ENCODE measurements at regions not wholly inside any gene's neighbourhood (a gene's known extent, or its start where the extent isn't known, plus 50 kb on each side); places are given as distances from the start of the nearest gene placed in this dataset.

DNA sequence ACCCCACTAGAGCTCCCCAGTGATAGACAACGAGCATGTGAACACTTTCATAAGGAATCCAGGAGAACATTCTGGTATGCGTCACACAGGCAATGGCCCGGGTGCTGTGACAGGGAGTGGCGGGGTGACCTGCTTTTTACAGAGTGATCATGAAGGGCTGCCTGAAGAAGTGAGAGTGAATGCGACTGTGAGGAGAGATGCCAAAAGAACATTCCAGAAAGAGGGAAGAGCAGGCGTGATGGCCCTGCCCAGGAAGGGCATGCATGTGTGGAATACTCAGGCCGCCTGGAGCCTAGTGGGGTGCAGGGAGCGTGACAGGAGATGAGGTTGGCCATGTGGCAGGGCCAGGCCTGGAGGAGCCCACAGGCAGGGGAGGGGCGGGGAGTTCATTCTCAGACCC is 53.8 kb downstream of the FZD10 start:
- no peak for DNase-seq

DNA sequence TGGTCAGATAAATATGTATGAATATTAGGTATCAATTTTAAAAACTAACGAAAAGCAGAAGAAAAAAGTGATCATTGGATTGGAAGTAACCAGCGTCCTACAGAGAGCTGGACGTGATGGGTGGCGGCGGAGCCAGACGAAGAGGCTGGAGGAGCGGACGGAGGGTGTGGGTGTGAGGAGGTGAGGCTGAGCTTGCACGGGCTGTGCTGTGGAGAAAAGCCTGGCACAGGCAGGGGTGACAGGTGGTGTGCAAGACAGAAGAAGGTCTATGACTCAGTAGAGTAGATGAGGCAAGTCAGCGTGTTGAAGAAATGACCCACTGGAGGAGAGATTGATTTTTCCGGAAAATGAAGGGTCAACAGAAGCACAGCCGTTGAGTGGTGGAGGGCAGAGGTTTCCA is 56.4 kb downstream of the FZD10 start:
- no peak for DNase-seq

GRCh38 chr12:130219929-130220705 is 57.9 kb downstream of the FZD10 start:
- DNase-seq: no peak

- DNase-seq: no peak
Measured at GRCh38 chr12:130220706-130221100, 58.4 kb downstream of the FZD10 start.

DNA sequence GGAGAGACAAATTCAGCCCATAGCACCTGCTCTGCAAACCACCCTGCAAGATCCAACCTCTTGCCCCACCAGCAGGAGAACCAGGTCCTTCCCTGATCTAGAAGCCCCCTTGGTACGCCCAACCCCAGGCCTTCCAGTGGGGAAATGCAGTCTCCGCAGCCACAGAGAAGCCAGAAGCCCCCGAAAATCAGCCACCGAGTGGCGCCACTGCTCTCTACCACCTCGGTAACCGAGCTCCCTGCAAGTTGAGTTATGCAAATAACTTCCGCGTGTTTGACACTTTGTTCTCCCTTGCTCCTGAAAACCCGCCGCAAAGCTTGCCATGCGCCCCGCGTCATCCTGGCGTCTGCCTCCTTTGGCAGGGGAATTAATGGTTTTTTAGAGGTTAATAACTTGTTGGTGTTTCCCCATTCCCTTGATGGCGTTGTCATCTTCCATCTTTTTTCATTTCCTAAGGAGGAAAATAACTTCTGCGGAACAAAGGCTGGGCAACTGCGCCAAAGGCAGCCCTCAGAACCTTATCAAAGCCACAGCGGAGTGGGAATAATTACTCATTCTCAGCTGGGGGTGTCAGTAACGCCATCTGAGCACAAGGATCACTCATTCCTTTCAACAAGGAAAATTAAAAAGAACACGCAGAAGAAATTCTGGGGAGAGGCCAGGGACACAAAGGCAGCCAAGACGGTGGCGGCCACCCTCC is 60.4 kb downstream of the FZD10 start:
- DNase-seq: no peak

GRCh38 chr12:130223767-130224244 is 61.5 kb downstream of the FZD10 start:
- no peak for DNase-seq

- no peak for DNase-seq
Measured at GRCh38 chr12:130224613-130225012, 62.3 kb downstream of the FZD10 start.

DNA sequence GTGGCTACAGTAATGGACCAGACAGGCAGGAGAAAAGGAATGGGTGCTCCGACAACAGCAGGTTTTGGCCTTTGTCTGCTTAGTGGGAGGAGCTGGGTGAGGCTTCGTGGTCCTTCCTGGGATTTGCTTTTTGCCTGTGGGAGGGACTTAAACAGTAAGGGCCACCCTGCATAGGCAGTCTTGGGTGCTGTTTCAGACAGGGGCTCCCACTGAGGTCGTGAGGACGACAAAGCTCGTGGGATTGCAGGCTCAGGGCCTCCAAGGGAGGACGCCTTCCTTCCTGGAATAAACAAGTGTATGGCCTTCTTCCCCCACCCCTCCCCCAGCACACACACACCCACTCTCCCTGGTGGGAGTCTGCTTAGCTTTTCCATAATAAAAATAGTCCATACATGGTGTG is 63.1 kb downstream of the FZD10 start:
- no peak for DNase-seq

GRCh38 chr12:130226126-130226525 is 63.9 kb downstream of the FZD10 start:
- no peak for DNase-seq

- DNase-seq: no peak
Measured at GRCh38 chr12:130226771-130227170, 64.5 kb downstream of the FZD10 start.

GRCh38 chr12:130227641-130228040 is 65.4 kb downstream of the FZD10 start:
- no peak for DNase-seq

DNA sequence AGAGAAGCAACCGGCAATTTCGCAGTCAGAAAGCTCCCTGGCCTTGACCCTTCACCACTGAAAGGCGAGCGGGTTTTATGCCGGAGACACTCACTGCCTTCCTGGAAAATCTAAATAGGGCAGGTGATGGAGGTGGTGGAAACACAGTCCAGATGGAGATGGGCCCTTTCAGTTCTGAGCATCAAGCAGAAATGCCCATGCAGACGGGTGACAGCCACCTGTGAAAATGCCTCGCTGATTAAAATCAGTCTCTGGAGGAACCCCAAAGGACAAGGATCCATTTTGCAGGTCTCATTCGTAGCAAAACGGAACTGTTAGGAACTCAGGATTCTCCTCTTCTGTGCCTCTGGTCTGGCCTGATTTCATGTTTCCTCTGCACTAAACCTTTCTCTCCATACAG is 74.2 kb downstream of the FZD10 start:
- DNase-seq: no peak

DNA sequence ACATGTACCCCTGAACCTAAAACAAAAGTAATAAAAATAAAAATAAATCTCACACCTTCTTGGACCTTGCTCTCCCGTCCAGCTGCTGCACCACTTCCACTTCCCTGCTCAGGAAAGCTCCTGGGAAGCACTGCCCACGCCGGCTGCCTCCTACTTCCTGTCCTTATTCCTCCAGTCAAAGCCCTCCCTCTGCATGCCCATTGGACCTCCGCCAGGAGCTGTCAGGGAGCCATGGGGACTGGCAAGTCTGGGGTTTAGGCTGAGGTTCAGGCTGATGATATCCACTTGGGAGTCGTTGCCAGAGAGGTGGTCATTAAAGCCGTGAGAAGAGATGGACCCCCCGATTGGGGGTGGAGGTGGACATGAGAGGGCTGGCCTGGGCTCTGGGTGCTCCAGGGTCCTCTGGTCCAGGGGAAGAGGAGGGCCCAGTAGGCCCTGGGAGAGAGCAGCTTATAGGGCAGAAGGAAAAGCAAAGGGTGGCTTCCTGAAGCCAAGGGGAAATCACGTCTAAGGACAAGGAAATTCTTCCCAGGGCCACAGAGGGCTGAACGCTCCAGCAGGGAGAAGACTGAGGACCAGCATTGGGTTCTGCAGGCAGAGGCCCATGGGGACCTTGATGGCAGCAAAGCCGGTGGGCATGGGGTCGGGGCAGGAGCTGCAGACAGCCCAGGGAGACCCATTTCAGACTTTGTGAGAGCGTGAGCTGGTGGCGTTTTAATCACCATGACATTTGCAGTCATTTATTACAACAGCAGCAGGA is 78.7 kb downstream of the FZD10 start:
- no peak for DNase-seq

- no peak for DNase-seq
Measured at GRCh38 chr12:130242506-130242905, 80.2 kb downstream of the FZD10 start.

- DNase-seq: no peak
Measured at GRCh38 chr12:130245251-130245650, 83.0 kb downstream of the FZD10 start.

GRCh38 chr12:130246560-130246959 is 84.3 kb downstream of the FZD10 start:
- DNase-seq: no peak

GRCh38 chr12:130247634-130248237 is 85.5 kb downstream of the FZD10 start:
- no peak for DNase-seq

DNA sequence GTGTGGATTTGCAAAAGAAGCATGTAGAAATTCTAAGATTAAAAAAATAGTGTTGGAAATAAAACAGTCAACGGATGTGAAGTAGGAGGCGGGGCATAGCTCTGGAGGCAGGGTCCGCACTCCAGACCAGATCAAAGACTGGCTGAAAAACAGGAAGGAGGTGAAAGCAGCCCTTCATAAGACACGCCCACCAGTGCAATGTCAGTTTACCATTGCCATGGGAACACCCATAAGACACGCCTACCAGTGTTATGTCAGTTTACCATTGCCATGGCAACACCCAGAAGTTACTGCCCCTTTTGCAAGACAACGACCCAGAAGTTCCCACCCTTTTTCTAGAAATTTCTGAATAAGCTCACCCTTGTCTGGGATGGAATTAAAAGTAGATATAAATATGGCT is 87.1 kb downstream of the FZD10 start:
- no peak for DNase-seq

DNA sequence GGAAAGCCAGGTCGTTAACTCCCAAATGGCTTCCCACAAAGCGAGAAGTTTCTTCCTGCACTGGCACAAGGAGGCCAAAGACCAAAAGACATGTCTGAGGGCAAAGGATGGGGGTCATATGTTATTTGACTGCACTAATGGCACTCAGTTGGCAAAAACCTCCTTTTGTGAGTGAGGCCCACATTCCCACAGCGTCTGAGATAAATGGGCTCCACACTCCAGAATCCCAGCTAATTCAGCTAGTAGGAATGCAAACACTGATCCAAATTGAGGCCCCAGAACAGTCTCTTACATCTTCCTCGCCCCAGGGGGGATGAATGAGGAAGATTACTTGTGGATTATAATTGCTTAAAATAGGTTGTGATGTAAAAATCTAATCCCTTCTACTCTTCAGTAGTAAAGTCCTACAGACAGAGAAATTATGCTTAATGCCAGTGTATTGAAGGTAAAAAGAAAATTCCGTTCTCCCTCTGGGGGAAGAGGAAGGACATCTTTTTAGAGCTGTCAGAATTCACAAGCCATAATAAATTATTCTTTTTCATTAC is 86.4 kb upstream of the PIWIL1 start:
- DNase-seq: no peak

DNA sequence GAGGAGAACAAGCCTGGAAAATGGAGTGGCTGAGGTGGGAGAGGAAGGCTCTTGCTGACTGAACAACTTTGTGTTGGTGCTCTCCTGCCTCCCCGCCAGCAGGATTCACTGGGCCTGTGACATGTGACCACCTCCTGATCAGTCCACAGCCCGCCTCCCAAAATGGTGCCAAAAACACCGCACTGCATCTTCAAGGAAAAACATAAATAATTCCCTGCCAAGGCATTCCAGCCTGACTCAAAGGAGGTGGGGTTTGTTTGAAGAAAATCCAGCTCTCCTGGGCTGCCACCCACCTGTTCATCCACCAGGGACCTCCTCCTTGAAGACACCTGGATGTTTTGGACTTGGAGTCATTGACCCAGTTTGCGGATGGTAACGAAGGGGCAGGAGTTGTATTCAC is 83.8 kb upstream of the PIWIL1 start:
- DNase-seq: no peak

GRCh38 chr12:130254461-130255276 is 83.0 kb upstream of the PIWIL1 start:
- no peak for DNase-seq

GRCh38 chr12:130258863-130259262 is 78.8 kb upstream of the PIWIL1 start:
- DNase-seq: no peak
